ENCODE measurements at regions not wholly inside any gene's neighbourhood (a gene's known extent, or its start where the extent isn't known, plus 50 kb on each side); places are given as distances from the start of the nearest gene placed in this dataset.

- Histone ChIP-seq H4K20me1 (ENCODE audit: control insufficient read depth, extremely low read depth, insufficient read depth, low read length) (no peaks in the 10 kb centered on the region), H3K4me3 (ENCODE audit: control insufficient read depth in 2 of 3, extremely low read depth in 1 of 3, insufficient read depth in 2 of 3, low read depth in 1 of 3, low read length in 3 of 3) (no peak overlapping the region), H3K36me3 (ENCODE audit: control insufficient read depth in 2 of 2, extremely low read depth in 1 of 2, insufficient read depth in 2 of 2, low read length in 2 of 2) (no peaks in the 10 kb centered on the region), H3K4me1 (ENCODE audit: control insufficient read depth, extremely low read depth, insufficient read depth, low read length) (no peaks in the 10 kb centered on the region), H3K4me2 (ENCODE audit: control insufficient read depth, extremely low read depth, insufficient read depth, low read depth, low read length) (no peak overlapping the region), H3K9me1 (ENCODE audit: control insufficient read depth, extremely low read depth, insufficient read depth, low read length) (no peaks in the 10 kb centered on the region), H3K9ac (ENCODE audit: control insufficient read depth, extremely low read depth, insufficient read depth, low read length) (no peak overlapping the region), H3K27me3 (ENCODE audit: control insufficient read depth, extremely low read depth, insufficient read depth, low read length) (peaks cover 4% of the 10 kb centered on the region), H3K79me2 (ENCODE audit: control insufficient read depth, insufficient read depth, low read length) (no peaks in the 10 kb centered on the region), H2AFZ (ENCODE audit: control insufficient read depth, low read length) (no peak overlapping the region), H3K27ac (ENCODE audit: control insufficient read depth, insufficient read depth, low read length) (no peak overlapping the region), H3K9me3 (ENCODE audit: control insufficient read depth, low read depth, low read length) (no peaks in the 10 kb centered on the region)
- no peak for FAIRE-seq
- TF ChIP-seq CTCF (optimal IDR thresholded peaks at IDR 0.05 in 1 of 3, IDR thresholded peaks at IDR 0.05 in 1 of 3, conservative IDR thresholded peaks at IDR 0.05 in 1 of 3; ENCODE audit: extremely low read depth in 1 of 3, insufficient read depth in 2 of 3, low read length in 3 of 3) (no peak), EZH2 (IDR thresholded peaks at IDR 0.05; ENCODE audit: low read length) (no peak)
- DNase-seq (ENCODE audit: low read depth, low spot score) = no peak
- dilution Hi-C loops (cut with MboI; ENCODE audit: extremely low pct_ligation_motif_present, low sequenced_read_pairs) = no loop called here
Observed at GRCh38 chr13:76503291-76503690, 382.9 kb downstream of the KCTD12 start.

GRCh38 chr13:76500894-76501293, 385.3 kb downstream of the KCTD12 start:
- Histone ChIP-seq H3K9me1 (ENCODE audit: control insufficient read depth, extremely low read depth, insufficient read depth, low read length) (no peaks in the 10 kb centered on the region), H3K27me3 (ENCODE audit: control insufficient read depth, extremely low read depth, insufficient read depth, low read length) (peaks cover 4% of the 10 kb centered on the region), H3K9ac (ENCODE audit: control insufficient read depth, extremely low read depth, insufficient read depth, low read length) (no peak overlapping the region), H3K4me2 (ENCODE audit: control insufficient read depth, extremely low read depth, insufficient read depth, low read depth, low read length) (no peak overlapping the region), H3K36me3 (ENCODE audit: control insufficient read depth in 2 of 2, extremely low read depth in 1 of 2, insufficient read depth in 2 of 2, low read length in 2 of 2) (no peaks in the 10 kb centered on the region), H3K27ac (ENCODE audit: control insufficient read depth, insufficient read depth, low read length) (no peak overlapping the region), H3K4me1 (ENCODE audit: control insufficient read depth, extremely low read depth, insufficient read depth, low read length) (no peaks in the 10 kb centered on the region), H2AFZ (ENCODE audit: control insufficient read depth, low read length) (no peak overlapping the region), H3K4me3 (ENCODE audit: control insufficient read depth in 2 of 3, extremely low read depth in 1 of 3, insufficient read depth in 2 of 3, low read depth in 1 of 3, low read length in 3 of 3) (no peak overlapping the region), H3K79me2 (ENCODE audit: control insufficient read depth, insufficient read depth, low read length) (no peaks in the 10 kb centered on the region), H3K9me3 (ENCODE audit: control insufficient read depth, low read depth, low read length) (no peaks in the 10 kb centered on the region), H4K20me1 (ENCODE audit: control insufficient read depth, extremely low read depth, insufficient read depth, low read length) (no peaks in the 10 kb centered on the region)
- dilution Hi-C loops (cut with MboI; ENCODE audit: extremely low pct_ligation_motif_present, low sequenced_read_pairs) = no loop called here
- no peak for DNase-seq (ENCODE audit: low read depth, low spot score)
- no peak for FAIRE-seq
- TF ChIP-seq EZH2 (IDR thresholded peaks at IDR 0.05; ENCODE audit: low read length) (no peak), CTCF (optimal IDR thresholded peaks at IDR 0.05 in 1 of 3, IDR thresholded peaks at IDR 0.05 in 1 of 3, conservative IDR thresholded peaks at IDR 0.05 in 1 of 3; ENCODE audit: extremely low read depth in 1 of 3, insufficient read depth in 2 of 3, low read length in 3 of 3) (no peak)
